ENCODE measurements at regions not wholly inside any gene's neighbourhood (a gene's known extent, or its start where the extent isn't known, plus 50 kb on each side); places are given as distances from the start of the nearest gene placed in this dataset.

- Histone ChIP-seq H3K36me3 (no peaks in the 10 kb centered on the region), H3K27ac (no peak overlapping the region), H3K4me1 (no peaks in the 10 kb centered on the region), H3K9me3 (peaks cover 0 to 14% (median 8%) of the 10 kb centered on the region in 8 donors), H3K27me3 (replicated peaks in 1 of 7) (no peaks in the 10 kb centered on the region), H3K4me3 (no peak overlapping the region)
- WGBS, 5 donors: 28 to 45% (median 31%) methylated on average over 3 of the region's 3 CpGs
- intact Hi-C loops (cut with DNase I; ENCODE audit: low total_unique reads): no loop called here
- TF ChIP-seq POLR2A (IDR thresholded peaks at IDR 0.05) (no peak), POLR2AphosphoS5 (IDR thresholded peaks at IDR 0.05) (no peak), CTCF (IDR thresholded peaks at IDR 0.05 in 8 of 11, conservative IDR thresholded peaks at IDR 0.05 in 3 of 11) (no peak)
- no peak for DNase-seq
Observed at GRCh38 chr4:156312261-156312847, 358.7 kb upstream of the CTSO start.

- Histone ChIP-seq H3K36me3 (no peaks in the 10 kb centered on the region), H3K27me3 (replicated peaks in 1 of 7) (no peaks in the 10 kb centered on the region), H3K9me3 (no peaks in the 10 kb centered on the region), H3K4me1 (no peaks in the 10 kb centered on the region), H3K27ac (no peak overlapping the region), H3K4me3 (no peak overlapping the region)
- DNase-seq: no peak
- intact Hi-C loops (cut with DNase I; ENCODE audit: low total_unique reads): no loop called here
- no peak for TF ChIP-seq POLR2AphosphoS5 (IDR thresholded peaks at IDR 0.05)
- no peak for TF ChIP-seq POLR2A (IDR thresholded peaks at IDR 0.05)
- no peak for TF ChIP-seq CTCF (IDR thresholded peaks at IDR 0.05 in 8 of 11, conservative IDR thresholded peaks at IDR 0.05 in 3 of 11)
Observed at GRCh38 chr4:156309031-156309430, 355.4 kb upstream of the CTSO start.

DNA sequence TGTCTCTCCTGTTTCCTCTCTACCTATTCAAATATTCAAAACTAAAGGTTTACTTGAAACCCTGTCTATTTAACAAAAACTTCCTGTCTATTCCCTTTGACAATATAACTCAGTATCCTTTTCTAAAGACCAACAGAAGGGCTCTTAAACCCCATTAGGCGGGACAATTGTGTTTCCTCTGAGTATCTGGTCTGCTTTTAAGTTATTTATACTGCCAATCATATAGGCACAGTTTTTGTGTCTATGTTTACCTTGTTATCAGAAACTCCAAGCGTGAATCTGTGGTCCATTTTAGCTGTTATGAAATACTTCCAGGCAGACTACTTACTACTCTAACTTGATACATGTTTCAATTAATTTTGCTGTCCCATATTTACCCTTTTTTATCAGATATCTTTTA, 350.0 kb upstream of the CTSO start:
- H3K27ac ChIP-seq: no peak overlapping the region
- WGBS, 5 donors: 60 to 76% (median 66%) methylated on average over 2 of the region's 2 CpGs
- H3K27me3 ChIP-seq (replicated peaks in 1 of 7): no peaks in the 10 kb centered on the region
- H3K4me1 ChIP-seq: no peaks in the 10 kb centered on the region
- TF ChIP-seq CTCF (IDR thresholded peaks at IDR 0.05 in 8 of 11, conservative IDR thresholded peaks at IDR 0.05 in 3 of 11) (no peak), POLR2A (IDR thresholded peaks at IDR 0.05) (no peak), POLR2AphosphoS5 (IDR thresholded peaks at IDR 0.05) (no peak)
- no peak overlapping the region for H3K4me3 ChIP-seq
- intact Hi-C loops (cut with DNase I; ENCODE audit: low total_unique reads): no loop called here
- no peaks in the 10 kb centered on the region for H3K36me3 ChIP-seq
- H3K9me3 ChIP-seq: no peaks in the 10 kb centered on the region
- DNase-seq: no peak

DNA sequence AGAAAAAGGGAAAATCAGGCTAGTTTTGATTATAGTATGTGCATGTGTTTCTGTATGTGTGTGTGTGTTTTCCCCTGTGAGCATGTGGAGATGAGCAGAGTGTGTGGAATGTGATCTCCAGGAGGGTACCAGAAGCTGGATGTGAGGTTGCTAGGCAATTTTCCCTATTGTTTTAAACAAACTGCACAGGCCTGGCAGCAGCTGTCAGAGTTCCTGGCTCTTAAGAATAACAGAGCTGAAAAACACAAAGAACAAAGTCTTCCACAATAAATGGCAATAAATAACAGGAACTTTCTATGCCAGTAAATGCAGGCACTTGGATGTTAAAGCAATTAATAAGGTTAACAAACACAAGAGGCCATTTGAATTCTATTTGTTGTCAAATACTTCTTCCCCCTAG, 344.6 kb upstream of the CTSO start:
- Histone ChIP-seq H3K27me3 (replicated peaks in 1 of 7) (no peaks in the 10 kb centered on the region), H3K36me3 (no peaks in the 10 kb centered on the region), H3K4me3 (no peak overlapping the region), H3K4me1 (no peaks in the 10 kb centered on the region), H3K9me3 (no peaks in the 10 kb centered on the region), H3K27ac (no peak overlapping the region)
- intact Hi-C loops (cut with DNase I; ENCODE audit: low total_unique reads): no loop called here
- no peak for DNase-seq
- TF ChIP-seq POLR2A (IDR thresholded peaks at IDR 0.05) (no peak), POLR2AphosphoS5 (IDR thresholded peaks at IDR 0.05) (no peak), CTCF (IDR thresholded peaks at IDR 0.05 in 8 of 11, conservative IDR thresholded peaks at IDR 0.05 in 3 of 11) (no peak)

Measured in spleen (tissue), 11 donors.